DMS53 treated with DMSO at 0.1 percent for 48 hours (cell line): ENCODE measurements at regions not wholly inside any gene's neighbourhood (a gene's known extent, or its start where the extent isn't known, plus 50 kb on each side); places are given as distances from the start of the nearest gene placed in this dataset.
"Not testable (repeated sequence)": the region's sequence is repeated elsewhere in the genome, so short reads cannot be mapped to it uniquely, and the experiment has no call there.

Source experiments
- DNase-seq: peaks from one replicate; lab custom pipeline; 2025; ENCODE audit not compliant: unreplicated experiment; lab: John Stamatoyannopoulos, UW

DNA sequence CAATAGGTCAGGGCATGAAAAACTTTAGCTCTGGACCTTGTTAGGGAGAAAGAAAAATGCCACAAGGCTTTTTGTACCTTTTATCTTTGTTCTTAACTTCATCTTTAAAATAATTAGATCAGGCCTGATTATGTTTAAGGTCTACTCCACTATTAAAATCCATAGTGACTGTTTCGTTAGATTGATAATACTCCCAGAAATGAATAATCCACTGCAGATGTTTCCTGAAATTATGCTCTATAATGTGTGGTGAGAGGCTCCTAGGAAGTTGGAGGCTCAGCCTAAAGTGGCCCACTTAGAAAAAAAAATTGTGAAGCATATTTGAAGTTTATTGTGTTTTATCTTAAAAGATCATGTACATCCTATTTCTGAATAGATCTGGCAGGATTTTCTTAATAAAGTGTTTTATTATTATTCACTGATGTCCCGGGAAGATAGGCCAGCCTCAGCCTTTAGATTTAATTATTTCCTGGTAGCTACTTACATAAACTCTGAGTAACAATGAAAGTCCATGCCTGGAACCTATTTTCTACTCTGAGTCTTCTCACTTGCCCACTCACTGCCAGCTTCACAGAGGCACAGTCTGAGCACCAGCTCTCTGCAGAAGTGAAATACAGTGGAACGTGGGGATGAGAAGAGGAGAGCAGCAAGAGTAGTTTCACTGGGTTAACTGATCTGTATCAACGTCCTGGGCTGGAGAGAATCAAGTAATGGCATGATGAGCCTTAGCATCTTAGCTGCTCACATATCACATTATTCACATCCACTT, 126.8 kb upstream of the TMEM170B start:
- no peak for DNase-seq

GRCh38 chr6:11409371-11409770, 128.2 kb upstream of the TMEM170B start:
- no peak for DNase-seq

DNA sequence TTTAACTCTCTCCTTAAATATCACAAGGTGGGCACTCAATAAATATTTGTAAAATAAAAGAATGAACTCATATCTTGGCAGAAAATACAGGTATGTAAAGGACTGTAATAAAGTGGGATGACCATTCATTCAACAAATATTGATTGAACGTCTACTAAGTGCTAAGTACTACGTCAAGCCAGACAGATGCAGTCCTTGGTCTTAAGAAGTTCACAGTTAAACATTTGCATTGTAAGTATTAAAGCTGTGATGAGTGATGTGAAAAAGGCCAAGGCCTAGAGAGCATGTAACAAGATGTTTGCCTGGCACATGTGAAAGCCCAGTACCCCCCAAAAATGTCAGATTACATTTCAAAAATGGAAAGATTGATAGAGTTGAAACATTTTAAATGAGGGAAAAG, 130.1 kb upstream of the TMEM170B start:
- no peak for DNase-seq

DNA sequence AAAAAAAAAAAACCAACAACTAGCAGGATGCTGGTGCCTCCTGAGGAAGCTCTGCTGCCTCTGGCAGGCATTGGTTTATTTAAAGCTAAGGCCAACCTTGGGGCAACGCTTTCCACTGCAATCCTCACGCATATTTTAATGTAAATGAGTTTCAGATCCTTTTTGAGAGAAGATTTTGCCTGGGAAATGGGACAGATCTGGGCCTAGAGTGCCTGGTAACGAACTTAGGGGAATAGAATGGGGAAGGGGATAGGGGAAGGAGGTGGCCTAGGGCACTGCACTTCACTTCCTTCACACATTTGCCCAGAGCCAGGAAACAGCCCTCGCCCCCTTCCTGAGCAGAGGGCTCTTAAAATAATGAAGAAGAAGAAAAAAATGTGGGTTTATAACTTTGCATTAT, 132.7 kb upstream of the TMEM170B start:
- no peak for DNase-seq

DNA sequence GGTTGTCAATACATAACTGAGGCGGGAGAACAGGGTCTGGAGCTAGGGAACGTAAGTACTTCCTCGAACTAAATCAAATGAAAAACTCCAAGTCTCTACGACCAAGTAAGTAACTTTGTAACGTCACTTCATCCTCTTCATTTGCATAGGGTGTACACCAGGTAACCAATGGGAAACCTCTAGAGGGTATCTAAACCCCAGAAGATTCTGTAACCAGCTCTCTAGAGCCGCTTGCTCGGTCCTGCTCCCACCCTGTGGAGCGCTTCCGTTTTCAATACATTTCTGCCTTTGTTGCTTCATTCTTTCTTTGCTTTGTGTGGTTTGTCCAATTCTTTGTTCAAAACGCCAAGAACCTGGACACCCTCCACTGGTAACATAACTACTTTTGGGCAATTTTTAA, 133.5 kb upstream of the TMEM170B start:
- DNase-seq = no peak

DNA sequence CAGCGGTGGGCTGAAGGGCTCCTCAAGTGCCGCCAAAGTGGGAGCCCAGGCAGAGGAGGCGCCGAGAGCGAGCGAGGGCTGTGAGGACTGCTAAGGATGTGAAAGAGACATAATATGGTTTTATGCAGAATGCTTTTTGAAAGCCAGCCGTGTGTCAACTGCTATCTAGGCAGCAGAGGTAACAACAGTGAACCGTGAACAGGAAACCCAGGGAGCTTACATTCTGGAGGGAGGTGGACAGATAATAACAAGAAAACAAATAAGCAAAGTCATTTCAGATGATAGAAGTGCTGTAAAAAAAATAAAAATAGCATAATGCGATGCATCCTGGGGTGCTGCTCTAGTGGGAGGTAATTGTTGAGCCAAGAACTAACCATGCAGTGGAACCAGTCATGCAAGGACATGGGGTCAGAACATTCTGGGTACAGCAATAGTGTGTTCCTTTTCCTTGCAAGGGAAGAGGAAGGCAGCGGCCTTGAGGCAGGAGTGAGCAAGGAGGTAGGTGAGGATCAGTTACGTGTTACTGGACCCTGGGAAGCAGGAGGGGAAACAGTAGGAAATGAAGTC, 134.4 kb upstream of the TMEM170B start:
- DNase-seq = no peak

DNA sequence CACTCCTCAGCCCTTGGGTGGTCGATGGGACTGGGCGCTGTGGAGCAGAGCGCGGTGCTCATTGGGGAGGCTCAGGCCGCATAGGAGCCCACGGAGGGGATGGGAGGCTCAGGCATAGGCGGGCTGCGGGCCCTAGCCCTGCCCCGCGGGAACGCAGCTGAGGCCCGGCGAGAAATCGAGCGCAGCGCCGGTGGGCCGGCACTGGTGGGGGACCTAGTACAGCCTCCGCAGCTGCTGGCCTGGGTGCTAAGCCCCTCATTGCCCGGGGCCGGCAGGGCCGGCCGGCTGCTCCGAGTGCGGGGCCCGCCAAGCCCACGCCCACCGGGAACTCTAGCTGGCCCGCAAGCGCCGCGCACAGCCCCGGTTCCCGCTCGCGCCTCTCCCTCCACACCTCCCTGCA, 135.0 kb upstream of the TMEM170B start:
- DNase-seq = not testable (repeated sequence)

DNA sequence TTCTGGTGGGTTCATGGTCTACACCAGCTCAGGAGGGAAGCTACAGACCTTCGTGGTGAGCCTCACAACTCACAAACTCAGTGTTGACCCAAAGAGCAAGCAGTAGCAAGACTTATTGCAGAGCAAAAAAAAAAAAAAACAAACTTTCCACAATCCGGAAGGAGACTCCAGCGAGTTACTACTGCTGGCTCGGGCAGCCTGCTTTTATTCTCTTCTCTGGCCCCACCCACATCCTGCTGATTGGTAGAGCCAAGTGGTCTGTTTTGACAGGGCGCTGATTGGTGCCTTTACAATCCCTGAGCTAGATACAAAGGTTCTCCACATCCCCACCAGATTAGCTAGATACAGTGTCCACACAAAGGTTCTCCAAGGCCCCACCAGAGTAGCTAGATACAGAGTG, 135.6 kb upstream of the TMEM170B start:
- DNase-seq = not testable (repeated sequence)

DNA sequence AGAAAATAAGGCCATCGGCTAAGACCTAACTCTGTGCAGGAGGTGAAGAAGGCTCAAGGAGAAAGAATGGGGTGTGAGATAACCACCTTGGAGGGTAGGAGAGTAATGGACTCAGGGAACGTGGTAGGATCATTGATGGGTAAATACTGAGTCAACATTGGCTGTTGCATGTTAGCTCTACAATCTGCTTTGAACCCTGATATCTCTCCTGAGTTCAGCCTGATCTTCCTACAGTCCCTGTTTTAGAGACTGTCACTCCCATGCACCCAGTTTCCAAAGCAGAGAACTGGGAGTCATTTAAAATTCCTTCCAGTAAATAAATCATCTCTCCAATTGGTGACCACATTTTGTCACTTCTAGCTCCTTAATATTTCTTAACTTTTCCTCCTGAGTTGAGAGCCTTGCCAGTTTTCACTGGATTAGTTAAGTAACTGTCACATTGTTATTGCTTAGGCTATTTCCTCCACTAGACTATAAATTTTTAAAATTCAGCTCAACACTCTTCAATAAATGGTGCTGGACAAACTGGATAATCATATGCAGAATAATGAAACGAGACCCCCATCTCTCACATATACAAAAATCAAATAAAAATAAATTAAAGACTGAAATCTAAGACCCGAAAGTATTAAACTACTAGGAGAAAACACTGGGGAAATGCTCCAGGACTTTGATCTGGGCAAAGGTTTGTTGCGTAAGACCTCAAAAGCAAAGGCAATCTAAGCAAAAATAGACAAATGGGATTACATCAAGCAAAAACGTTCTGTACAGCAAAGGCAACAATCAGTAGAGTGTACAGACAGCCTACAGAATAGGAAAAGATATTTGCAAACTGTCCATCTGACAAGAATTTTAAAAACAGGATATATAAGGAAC, 138.9 kb upstream of the TMEM170B start:
- no peak for DNase-seq

GRCh38 chr6:11397622-11398450, 139.7 kb upstream of the TMEM170B start:
- no peak for DNase-seq

DNA sequence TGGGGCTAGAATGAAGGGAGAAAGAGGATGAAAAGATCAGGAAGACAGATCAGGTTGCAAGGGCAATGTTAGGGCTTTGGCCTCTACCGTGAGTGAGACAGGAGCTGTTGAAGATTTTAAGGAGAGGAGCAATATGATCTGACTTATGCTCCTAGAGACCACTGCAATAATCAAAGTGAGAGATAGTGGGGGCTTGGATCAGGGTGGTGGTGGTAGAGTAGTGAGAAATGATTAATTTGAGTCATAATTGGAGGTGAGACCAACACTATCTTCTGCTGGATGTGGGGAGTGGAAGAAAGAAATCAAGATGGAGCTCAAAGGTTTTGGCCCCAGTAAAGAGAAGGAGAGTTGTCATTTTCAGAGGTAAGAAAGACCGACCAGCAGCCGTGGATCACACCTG, 140.7 kb upstream of the TMEM170B start:
- no peak for DNase-seq

DNA sequence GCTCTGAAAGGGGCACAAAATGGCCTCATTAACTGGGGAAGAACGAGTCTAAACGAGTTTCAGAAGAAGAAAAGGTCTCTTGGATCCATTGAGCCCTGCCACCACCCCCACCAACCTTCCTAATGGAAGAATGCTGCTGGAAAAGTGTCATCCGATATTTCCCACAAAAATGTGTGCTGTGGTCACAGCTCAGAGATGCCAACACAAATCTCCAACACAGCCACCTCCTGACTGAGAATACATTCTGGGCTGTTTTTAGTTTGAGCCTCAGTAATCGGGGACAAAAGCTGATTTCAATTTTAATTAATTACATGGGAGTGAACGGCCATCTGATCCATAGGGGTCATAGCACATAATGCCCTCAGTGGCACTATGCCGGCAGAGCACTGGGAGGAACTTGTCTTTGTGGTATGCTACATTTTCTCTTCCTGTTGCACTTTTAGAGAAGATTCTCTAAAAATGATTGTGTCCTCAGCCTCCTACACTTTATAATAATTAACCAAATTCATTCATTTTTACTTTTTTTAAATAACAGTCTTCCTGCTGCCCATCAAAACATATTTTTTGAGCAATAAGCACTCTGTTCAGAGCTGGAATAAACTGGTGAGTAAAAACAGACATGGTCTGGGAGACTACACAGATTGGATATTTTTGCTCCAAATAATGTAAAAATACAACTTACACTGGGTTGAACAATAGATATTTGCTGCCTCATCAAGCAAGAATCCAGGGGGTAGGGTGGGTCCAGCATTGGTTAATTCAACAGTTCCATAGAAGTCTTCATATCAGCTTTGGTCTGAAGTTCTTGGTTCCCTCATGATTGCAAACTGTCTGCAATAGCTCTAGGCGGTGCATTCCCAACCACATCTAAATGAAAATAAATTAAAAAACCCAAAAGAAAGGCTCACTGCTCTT, 143.6 kb upstream of the TMEM170B start:
- no peak for DNase-seq

DNA sequence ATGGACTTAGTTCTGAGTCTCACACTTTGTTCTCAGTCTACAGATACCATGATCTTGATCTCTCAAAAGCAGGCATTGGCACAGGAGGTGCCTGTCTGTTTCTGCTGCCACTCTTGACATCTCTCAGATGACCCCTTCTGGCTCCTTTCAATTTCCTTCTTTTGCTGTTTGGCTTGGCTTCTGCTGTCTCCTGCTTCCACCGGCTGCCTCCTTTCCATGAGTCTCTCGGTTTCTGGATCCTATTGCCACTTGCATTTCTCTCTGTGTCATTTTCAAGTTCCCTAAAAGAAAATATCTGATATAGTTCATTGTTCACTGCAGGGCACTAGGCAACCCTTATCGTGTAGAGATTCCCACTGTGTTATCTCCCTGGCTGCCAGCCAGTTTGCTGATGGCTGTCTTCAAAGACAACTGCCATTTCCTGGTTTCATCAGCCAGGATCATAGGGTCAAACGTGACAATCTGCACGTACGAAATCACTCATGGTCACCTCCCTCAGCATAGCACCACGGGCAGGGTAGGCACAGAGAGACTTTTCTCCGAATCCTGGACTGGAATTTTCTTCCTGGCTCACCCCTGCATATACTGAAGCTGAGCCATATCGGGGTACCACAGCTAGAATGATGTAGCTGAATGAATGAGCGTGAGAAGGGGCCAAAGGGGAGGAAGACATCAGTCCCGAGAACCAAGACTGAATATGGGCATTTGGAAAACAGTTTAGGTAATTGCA, 144.6 kb upstream of the TMEM170B start:
- peak; percentile 58 for DNase-seq

DNA sequence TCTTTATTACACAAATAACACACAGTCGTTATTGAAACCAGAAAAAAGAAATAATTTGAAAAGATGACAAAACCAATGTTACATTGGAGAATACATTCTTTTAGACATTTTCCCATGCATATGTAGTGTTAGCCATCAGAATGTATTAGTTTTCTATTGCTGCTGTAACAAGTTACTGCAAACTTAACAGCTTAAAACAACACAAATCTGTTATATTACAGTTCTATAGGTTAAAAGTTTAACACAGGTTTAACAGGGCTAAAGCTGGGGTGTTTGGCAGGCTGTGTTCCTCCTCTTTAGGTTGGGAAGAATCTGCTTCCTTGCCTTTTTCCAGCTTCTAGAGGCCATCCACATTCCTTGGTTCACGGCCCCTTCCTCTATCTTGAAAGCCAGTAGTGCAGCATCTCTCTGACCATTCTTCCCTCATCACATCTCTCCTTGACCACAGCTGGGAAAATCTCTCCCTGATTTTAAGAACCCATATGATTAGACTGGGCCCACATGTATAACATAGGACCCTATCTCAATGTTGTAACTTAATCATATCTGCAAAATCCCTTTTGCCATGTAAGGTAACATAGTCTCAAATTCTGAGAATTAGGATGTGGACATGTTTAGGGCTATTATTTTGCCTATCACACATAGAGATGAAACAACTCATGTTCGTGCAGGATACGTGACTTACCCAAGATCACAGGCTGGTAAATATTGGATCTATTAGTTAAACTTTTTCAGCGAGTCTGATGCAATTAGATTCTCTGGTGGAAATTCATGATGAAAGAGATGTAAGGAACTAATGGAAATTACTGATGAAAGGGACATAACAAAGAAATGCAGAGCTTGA, 145.4 kb upstream of the TMEM170B start:
- DNase-seq = no peak

DNA sequence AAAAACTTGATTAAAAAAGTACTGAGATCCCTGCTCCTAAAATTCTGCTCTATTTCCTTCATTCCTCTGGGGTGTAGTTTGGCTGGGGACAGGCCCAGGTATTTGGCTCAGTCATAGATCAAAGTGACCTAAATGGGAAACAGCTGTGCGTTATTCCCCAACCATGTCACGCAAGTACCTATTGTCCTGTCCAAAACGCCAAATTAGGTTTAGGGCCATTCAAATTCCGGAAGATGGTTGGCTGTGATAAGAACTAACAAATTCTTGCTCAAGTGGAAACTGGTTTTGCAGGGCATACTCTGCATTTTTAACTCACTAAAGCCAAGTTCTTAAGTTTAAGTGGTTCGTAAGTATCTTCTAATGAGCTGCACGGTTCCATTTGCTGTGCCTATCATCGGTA, 147.6 kb upstream of the TMEM170B start:
- no peak for DNase-seq

GRCh38 chr6:11388983-11389944, 148.3 kb upstream of the TMEM170B start:
- no peak for DNase-seq

DNA sequence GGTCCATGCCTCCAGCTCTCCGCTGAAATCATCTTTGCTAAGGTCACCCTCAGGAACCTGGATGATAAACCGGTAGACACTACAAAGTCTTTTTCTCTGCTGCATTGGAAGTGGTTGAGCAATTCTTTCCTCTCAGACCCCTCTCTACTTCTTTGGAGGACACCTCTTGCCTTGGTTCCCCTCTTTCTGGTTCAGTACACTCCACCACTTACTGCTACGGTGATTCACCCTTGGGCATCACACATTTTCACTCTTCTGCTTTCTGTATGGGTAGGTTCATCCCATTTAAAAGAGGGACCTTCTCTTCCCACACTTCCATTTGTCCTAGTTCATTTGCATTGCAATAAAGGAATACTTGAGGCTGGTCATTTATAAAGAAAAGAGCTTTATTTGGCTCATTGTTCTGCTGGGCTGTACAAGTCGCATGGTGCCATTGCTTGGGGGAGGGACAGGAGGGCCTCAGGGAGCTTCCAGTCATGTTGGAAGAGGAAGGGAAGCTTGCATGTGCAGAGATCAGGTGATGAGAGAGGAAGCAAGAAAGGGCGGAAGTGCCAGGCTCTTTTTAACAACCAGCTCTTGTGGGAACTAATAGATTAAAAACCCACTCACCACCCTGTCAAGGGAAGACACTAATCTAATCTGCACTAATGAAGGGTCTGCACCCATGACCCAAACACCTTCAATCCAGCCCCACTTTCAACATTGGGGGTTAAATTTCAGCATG, 149.7 kb upstream of the TMEM170B start:
- no peak for DNase-seq
